IMR-90 (cell line): ENCODE measurements at regions not wholly inside any gene's neighbourhood (a gene's known extent, or its start where the extent isn't known, plus 50 kb on each side); places are given as distances from the start of the nearest gene placed in this dataset.

Experiments
- ATAC-seq: fragments of 200-7000 bp; cut with Tn5 transposase; 2 replicates; pipeline ENCODE4 v1.9.1; 2020; ENCODE audit warnings: low read depth, mild to moderate bottlenecking, moderate library complexity
- BruUV-seq: library from RNA; stranded (reverse); fragments of 400-500 nt; replicated peaks from 2 replicates; lab custom pipeline; 2021; lab: Mats Ljungman, UMichigan
- CTCF ChIA-PET: fragments of 300-600 bp; formaldehyde crosslinking; extraction: SDS; loops from one replicate; lab custom pipeline; 2021; ENCODE audit warnings: antibody characterized with exemption; lab: Yijun Ruan, JAX
- POLR2A ChIA-PET: fragments of 300-600 bp; sonication (Branson Sonifier 250); formaldehyde crosslinking; loops from one replicate; lab custom pipeline; 2022; ENCODE audit warnings: antibody characterized with exemption; ENCODE audit not compliant: unreplicated experiment; lab: Charles Lee
- DNase-seq: peaks from one replicate; pipeline ENCODE4 v3.0.0; 2013
- H2AFZ ChIP-seq: replicated peaks from 2 replicates; pipeline ENCODE3; 2013; ENCODE audit warnings: low read length, mild to moderate bottlenecking; ENCODE audit not compliant: poor library complexity
- H2AK5ac ChIP-seq: 2 replicates; pipeline ENCODE4 v1.6.1; 2013; ENCODE audit warnings: low read depth, low read length, inconsistent platforms
- H2AK9ac ChIP-seq: replicated peaks from 2 replicates; pipeline ENCODE3; 2013; ENCODE audit warnings: mild to moderate bottlenecking, low read depth, low read length, moderate library complexity; ENCODE audit not compliant: poor library complexity
- H2BK120ac ChIP-seq: 2 replicates; pipeline ENCODE4 v1.6.1; 2013; ENCODE audit warnings: low read depth, low read length, inconsistent platforms
- H2BK15ac ChIP-seq: 3 replicates; pipeline ENCODE4 v1.6.1; 2013; ENCODE audit warnings: low read depth, low read length, inconsistent platforms
- H2BK20ac ChIP-seq: 2 replicates; pipeline ENCODE4 v1.6.1; 2013; ENCODE audit warnings: low read depth, mild to moderate bottlenecking, inconsistent platforms, low read length, moderate library complexity
- H2BK5ac ChIP-seq: 2 replicates; pipeline ENCODE4 v1.6.1; 2013; ENCODE audit warnings: mild to moderate bottlenecking, low read depth, low read length, inconsistent platforms; ENCODE audit not compliant: poor library complexity, severe bottlenecking
- H3K14ac ChIP-seq: replicated peaks from 2 replicates; pipeline ENCODE4 v1.6.1; 2013; ENCODE audit warnings: low read depth, low read length, inconsistent platforms
- H3K18ac ChIP-seq: 2 replicates; pipeline ENCODE4 v1.6.1; 2013; ENCODE audit warnings: low read depth, low read length, control low read depth
- H3K23ac ChIP-seq: 2 replicates; pipeline ENCODE4 v1.6.1; 2013; ENCODE audit warnings: low read depth, low read length, inconsistent platforms
- H3K27ac ChIP-seq: 2 replicates; pipeline ENCODE4 v1.5.1; 2013; ENCODE audit warnings: mild to moderate bottlenecking, control low read depth, low read length; ENCODE audit not compliant: insufficient read depth
- H3K27me3 ChIP-seq: 2 replicates; pipeline ENCODE4 v1.6.1; 2013; ENCODE audit warnings: low read length; ENCODE audit not compliant: control insufficient read depth, insufficient read depth
- H3K36me3 ChIP-seq: 2 replicates; pipeline ENCODE4 v1.6.1; 2013; ENCODE audit warnings: low read length, mixed read lengths; ENCODE audit not compliant: control insufficient read depth, insufficient read depth
- H3K4ac ChIP-seq: 2 replicates; pipeline ENCODE4 v1.6.1; 2013; ENCODE audit warnings: low read depth, low read length, inconsistent platforms
- H3K4me1 ChIP-seq: 2 replicates; pipeline ENCODE4 v1.6.1; 2013; ENCODE audit warnings: low read length, mixed read lengths; ENCODE audit not compliant: control insufficient read depth, insufficient read depth
- H3K4me2 ChIP-seq: 2 replicates; pipeline ENCODE4 v1.6.1; 2013; ENCODE audit warnings: low read depth, mild to moderate bottlenecking, control low read depth, low read length, moderate library complexity
- H3K4me3 ChIP-seq: 2 replicates; pipeline ENCODE4 v1.5.1; 2013; ENCODE audit warnings: low read depth, mild to moderate bottlenecking, control low read depth, low read length, moderate library complexity; ENCODE audit not compliant: insufficient read depth
- H3K56ac ChIP-seq: 2 replicates; pipeline ENCODE4 v1.6.1; 2013; ENCODE audit warnings: low read length, inconsistent platforms; ENCODE audit not compliant: insufficient read depth; ENCODE audit errors: extremely low read depth
- H3K79me1 ChIP-seq, 2 experiments: 2 replicates each; pipeline ENCODE4 v1.6.1; 2013; ENCODE audit warnings: low read length in 2 of 2, inconsistent platforms in 1 of 2, low read depth in 1 of 2
- H3K9ac ChIP-seq: 2 replicates; pipeline ENCODE4 v1.6.1; 2013; ENCODE audit warnings: low read depth, low read length, control low read depth
- H3K9me1 ChIP-seq: 2 replicates; pipeline ENCODE4 v1.6.1; 2013; ENCODE audit warnings: low read length, inconsistent platforms; ENCODE audit not compliant: insufficient read depth
- H3K9me3 ChIP-seq: 2 replicates; pipeline ENCODE4 v1.6.1; 2013; ENCODE audit warnings: low read length; ENCODE audit not compliant: control insufficient read depth, insufficient read depth
- H4K20me1 ChIP-seq: 2 replicates; pipeline ENCODE4 v1.6.1; 2013; ENCODE audit warnings: low read length, inconsistent platforms; ENCODE audit not compliant: insufficient read depth
- H4K5ac ChIP-seq: 2 replicates; pipeline ENCODE4 v1.6.1; 2013; ENCODE audit warnings: mild to moderate bottlenecking, low read depth, low read length, control low read depth
- H4K8ac ChIP-seq, 2 experiments: 2 replicates each; pipeline ENCODE4 v1.6.1; 2013; ENCODE audit warnings: low read depth in 2 of 2, low read length in 2 of 2, control low read depth in 1 of 2, inconsistent platforms in 1 of 2
- H4K91ac ChIP-seq: 2 replicates; pipeline ENCODE4 v1.6.1; 2013; ENCODE audit warnings: low read depth, low read length, inconsistent platforms; ENCODE audit not compliant: insufficient read depth
- CHD1 ChIP-seq: IDR thresholded peaks from 2 replicates; pipeline ENCODE4 v1.6.1; 2012; ENCODE audit warnings: low read depth, low read length, improper control_type of control experiment
- FOS ChIP-seq: fragments of 150-350 bp; IDR thresholded peaks from 2 replicates; pipeline ENCODE4 v1.6.1; 2016; ENCODE audit warnings: low read depth, low read length
- MAFK ChIP-seq: IDR thresholded peaks from 2 replicates; pipeline ENCODE4 v1.6.1; 2012; ENCODE audit warnings: low read depth, low read length, improper control_type of control experiment
- MAZ ChIP-seq: IDR thresholded peaks from 2 replicates; pipeline ENCODE4 v1.6.1; 2012; ENCODE audit warnings: low read depth, mild to moderate bottlenecking, low read length, improper control_type of control experiment, moderate library complexity, borderline replicate concordance
- MXI1 ChIP-seq: IDR thresholded peaks from 2 replicates; pipeline ENCODE4 v1.6.1; 2012; ENCODE audit warnings: low read depth, mild to moderate bottlenecking, low read length, moderate library complexity, borderline replicate concordance
- POLR2A ChIP-seq: IDR thresholded peaks from 2 replicates; pipeline ENCODE4 v1.6.1; 2012; ENCODE audit warnings: mild to moderate bottlenecking, low read depth, low read length
- RAD21 ChIP-seq: IDR thresholded peaks from 2 replicates; pipeline ENCODE4 v1.6.1; 2012; ENCODE audit warnings: low read length, improper control_type of control experiment
- RCOR1 ChIP-seq: IDR thresholded peaks from 2 replicates; pipeline ENCODE4 v1.6.1; 2012; ENCODE audit warnings: mild to moderate bottlenecking, low read length, improper control_type of control experiment; ENCODE audit not compliant: insufficient replicate concordance
- USF2 ChIP-seq: fragments of 150-350 bp; IDR thresholded peaks from 2 replicates; pipeline ENCODE4 v1.6.1; 2017; ENCODE audit warnings: mild to moderate bottlenecking, antibody characterized with exemption, low read length, low read depth
- WGBS, 2 experiments: methylation state at CpG; one replicate each; pipeline versions ENCODE4 v1.1.5 to v1.1.7; 2013; ENCODE audit warnings: missing lambda C conversion rate in 2 of 2; ENCODE audit not compliant: insufficient read length in 1 of 2; ENCODE audit errors: extremely low coverage in 2 of 2; 5-methylcytosine and 5-hydroxymethylcytosine counted together
- dilution Hi-C: fragments of 300-500 bp; cut with HindIII; formaldehyde crosslinking; loops from one replicate; pipeline ENCODE4 v1.14.3; 2018; ENCODE audit warnings: low sequenced_read_pairs; ENCODE audit not compliant: unreplicated experiment
- in situ Hi-C: fragments of 300-500 bp; cut with MboI; formaldehyde crosslinking; loops from 3 replicates; pipeline ENCODE4 v1.14.3; 2019; ENCODE audit warnings: low sequenced_read_pairs, inconsistent platforms, mixed read lengths
- intact Hi-C: fragments of 100-400 bp; cut with micrococcal nuclease; formaldehyde crosslinking; loops from 2 replicates; pipeline ENCODE4 v1.10.0; 2022

- Histone ChIP-seq H3K27me3 (peaks cover 2% of the 10 kb centered on the region; the same call in 1 of the 2 replicates), H3K23ac (no peak overlapping the region), H3K14ac (no peak overlapping the region), H4K8ac (no peak overlapping the region), H3K9me3 (no peaks in the 10 kb centered on the region), H3K9me1 (no peaks in the 10 kb centered on the region), H3K4ac (no peak overlapping the region), H2BK15ac (no peak overlapping the region), H3K4me3 (no peak overlapping the region), H3K9ac (no peak overlapping the region), H3K27ac (no peak overlapping the region), H2BK120ac (no peak overlapping the region), H3K56ac (no peak overlapping the region), H2BK20ac (no peak overlapping the region), H4K20me1 (no peaks in the 10 kb centered on the region), H2AK5ac (no peak overlapping the region), H4K5ac (no peak overlapping the region), H3K79me1 (no peaks in the 10 kb centered on the region), H2AK9ac (no peak overlapping the region), H3K36me3 (no peaks in the 10 kb centered on the region), H3K4me1 (no peaks in the 10 kb centered on the region), H3K4me2 (no peak overlapping the region), H4K91ac (no peak overlapping the region), H2AFZ (no peak overlapping the region), H3K18ac (no peak overlapping the region), H2BK5ac (no peak overlapping the region)
- in situ Hi-C loops, result loop anchor here (25.0 kb wide), 1 partner anchor 469 kb away; no protein-coding TSS in a partner anchor
- no peak for ATAC-seq
- dilution Hi-C loops, result no loop called here
- intact Hi-C loops, result no loop called here
- BruUV-seq, result no TSS peak
- CTCF ChIA-PET, result no interaction called here
- POLR2A ChIA-PET, result no interaction called here
- no CpG with 5 or more reads among the region's 3 CpGs for WGBS, 2 experiments
- TF ChIP-seq FOS (no peak), MAZ (no peak), MXI1 (no peak), RCOR1 (no peak), POLR2A (no peak), MAFK (no peak), CHD1 (no peak), RAD21 (no peak), USF2 (no peak)
- no peak for DNase-seq
Measured at GRCh38 chr11:87405843-87406242, 368.1 kb downstream of the TMEM135 start.
